GM18868 (cell line): ENCODE measurements at regions not wholly inside any gene's neighbourhood (a gene's known extent, or its start where the extent isn't known, plus 50 kb on each side); places are given as distances from the start of the nearest gene placed in this dataset.
A peak's percentile ranks its signal among the peaks of the same experiment; 100 is the strongest.

ENCODE experiments used
- ATAC-seq: cut with Tn5 transposase; IDR thresholded peaks from one replicate; pipeline ENCODE4 v1.9.1; 2021; ENCODE audit warnings: mild to moderate bottlenecking, moderate library complexity; ENCODE audit not compliant: unreplicated experiment

GRCh38 chr6:93083337-93084230 lies 335.8 kb downstream of the EPHA7 start:
- no peak for ATAC-seq

- ATAC-seq = no peak
Measured at GRCh38 chr6:93081901-93082300, 337.5 kb downstream of the EPHA7 start.

- ATAC-seq = no peak
Measured at GRCh38 chr6:93079061-93079460, 340.3 kb downstream of the EPHA7 start.

- ATAC-seq = no peak
Measured at GRCh38 chr6:93073811-93074210, 345.5 kb downstream of the EPHA7 start.

- ATAC-seq = no peak
Measured at GRCh38 chr6:93069856-93070255, 349.5 kb downstream of the EPHA7 start.

GRCh38 chr6:93059911-93060310 lies 359.4 kb downstream of the EPHA7 start:
- no peak for ATAC-seq

- no peak for ATAC-seq
Measured at GRCh38 chr6:93057584-93057983, 361.8 kb downstream of the EPHA7 start.

- ATAC-seq = no peak
Measured at GRCh38 chr6:93048381-93048780, 371.0 kb downstream of the EPHA7 start.

GRCh38 chr6:93047033-93047432 lies 372.3 kb downstream of the EPHA7 start:
- no peak for ATAC-seq

- ATAC-seq = no peak
Measured at GRCh38 chr6:93045156-93045555, 374.2 kb downstream of the EPHA7 start.

GRCh38 chr6:93040375-93040774 lies 379.0 kb downstream of the EPHA7 start:
- ATAC-seq = peak; percentile 43

GRCh38 chr6:93036835-93037234 lies 382.5 kb downstream of the EPHA7 start:
- peak; percentile 83 for ATAC-seq

GRCh38 chr6:93035756-93036155 lies 383.6 kb downstream of the EPHA7 start:
- ATAC-seq = no peak

GRCh38 chr6:93021235-93021915 lies 398.0 kb downstream of the EPHA7 start:
- no peak for ATAC-seq

- ATAC-seq = no peak
Measured at GRCh38 chr6:93017626-93018025, 401.7 kb downstream of the EPHA7 start.

GRCh38 chr6:93017213-93017612 lies 402.1 kb downstream of the EPHA7 start:
- ATAC-seq = no peak

GRCh38 chr6:93013054-93013453 lies 406.3 kb downstream of the EPHA7 start:
- ATAC-seq = no peak

- ATAC-seq = no peak
Measured at GRCh38 chr6:93008375-93008774, 411.0 kb downstream of the EPHA7 start.

- no peak for ATAC-seq
Measured at GRCh38 chr6:92989656-92990055, 429.7 kb downstream of the EPHA7 start.

GRCh38 chr6:92979281-92979680 lies 440.1 kb downstream of the EPHA7 start:
- no peak for ATAC-seq

- ATAC-seq = no peak
Measured at GRCh38 chr6:92977018-92977417, 442.3 kb downstream of the EPHA7 start.

- ATAC-seq = no peak
Measured at GRCh38 chr6:92967362-92967761, 452.0 kb downstream of the EPHA7 start.
